Naive thymus-derived CD8-positive, alpha-beta T cell (primary cell): ENCODE measurements at regions not wholly inside any gene's neighbourhood (a gene's known extent, or its start where the extent isn't known, plus 50 kb on each side); places are given as distances from the start of the nearest gene placed in this dataset.

Experiments
- ATAC-seq, 2 donors: fragments of 150-1000 bp; cut with Tn5 transposase in 1 of 2; sonication (Bioruptor Pico), chemical (Tn5 transposase) in 1 of 2; 1 replicate in 1 of 2; 2 replicates in 1 of 2; pipeline ENCODE4 v1.10.0; 2021; ENCODE audit warnings: mild to moderate bottlenecking in 2 of 2, moderate library complexity in 2 of 2
- POLR2A ChIA-PET: fragments of 350-600 bp; sonication (Branson Sonifier 250); formaldehyde crosslinking; loops from one replicate; lab custom pipeline; 2021; ENCODE audit warnings: antibody characterized with exemption; lab: Charles Lee
- DNase-seq, 10 donors: peaks; one replicate each; pipeline versions ENCODE4 v3.0.0 to v3.0.0-alpha.2; 2020 to 2022
- H3K27ac Mint-ChIP-seq, 10 donors: one replicate each; pipeline ENCODE4 v1.8.0; 2020 to 2022; ENCODE audit warnings: mild to moderate bottlenecking in 10 of 10, mixed read lengths in 10 of 10, moderate library complexity in 4 of 10, inconsistent platforms in 1 of 10
- H3K27me3 Mint-ChIP-seq, 5 donors: one replicate each; pipeline ENCODE4 v1.8.0; 2021 to 2022; ENCODE audit warnings: mixed read lengths in 5 of 5
- H3K36me3 Mint-ChIP-seq, 3 donors: one replicate each; pipeline ENCODE4 v1.8.0; 2020 to 2022; ENCODE audit warnings: mixed read lengths in 3 of 3, mild to moderate bottlenecking in 2 of 3, inconsistent platforms in 1 of 3
- H3K4me1 Mint-ChIP-seq, 4 donors: one replicate each; pipeline ENCODE4 v1.8.0; 2021 to 2022; ENCODE audit warnings: mixed read lengths in 4 of 4
- H3K4me3 Mint-ChIP-seq, 10 donors: one replicate each; pipeline ENCODE4 v1.8.0; 2020 to 2022; ENCODE audit warnings: mild to moderate bottlenecking in 10 of 10, mixed read lengths in 10 of 10, moderate library complexity in 6 of 10, inconsistent platforms in 1 of 10
- H3K9me3 Mint-ChIP-seq, 9 donors: one replicate each; pipeline ENCODE4 v1.8.0; 2020 to 2022; ENCODE audit warnings: mixed read lengths in 9 of 9, mild to moderate bottlenecking in 3 of 9, inconsistent platforms in 1 of 9, moderate library complexity in 1 of 9

DNA sequence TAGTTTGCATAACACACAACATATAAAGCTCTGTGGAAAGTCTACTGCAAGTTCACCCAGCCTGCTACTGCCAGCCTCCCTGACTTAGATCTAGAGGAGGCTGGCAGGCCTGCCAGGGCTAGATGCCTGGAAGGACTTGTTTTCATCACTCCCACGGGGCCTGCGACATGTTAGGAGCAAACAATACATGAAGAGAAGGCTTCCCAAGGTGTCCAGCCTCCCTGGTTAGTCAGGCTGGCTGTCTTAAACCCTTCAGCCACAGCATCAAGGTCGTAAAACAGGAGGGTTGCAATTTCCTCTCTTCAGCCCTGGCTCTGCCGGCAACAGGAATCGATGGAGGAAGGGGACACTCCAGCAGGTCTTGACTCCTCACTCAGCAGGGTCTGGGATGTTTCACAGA lies 104.5 kb downstream of the NGF start:
- no peaks in the 10 kb centered on the region for H3K9me3 Mint-ChIP-seq
- H3K4me1 Mint-ChIP-seq, result no peaks in the 10 kb centered on the region
- ATAC-seq (no peak), DNase-seq (no peak)
- POLR2A ChIA-PET, result no interaction called here
- no peak overlapping the region for H3K4me3 Mint-ChIP-seq
- H3K36me3 Mint-ChIP-seq, result no peaks in the 10 kb centered on the region
- H3K27ac Mint-ChIP-seq, result no peak overlapping the region
- H3K27me3 Mint-ChIP-seq, result peaks cover 2 to 16% (median 4%) of the 10 kb centered on the region in 5 donors

DNA sequence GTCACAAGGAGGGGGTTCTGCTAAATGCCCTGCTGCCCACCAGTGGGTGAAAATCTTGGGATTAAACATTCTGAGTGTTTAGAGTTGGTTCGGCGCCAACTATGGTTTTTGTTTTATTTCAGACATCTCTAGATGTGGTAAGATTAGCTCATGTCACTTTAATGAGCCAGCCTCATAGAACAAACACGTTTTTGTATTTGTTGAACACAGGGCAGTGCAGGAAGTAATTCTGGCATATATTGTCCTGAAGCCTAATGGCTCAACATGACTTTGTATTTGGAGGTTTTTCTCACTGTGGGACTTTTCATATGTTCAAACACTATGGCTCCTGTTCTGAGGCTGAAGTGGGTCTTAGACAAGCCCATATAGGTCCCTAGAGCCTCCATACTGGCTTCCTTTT lies 107.8 kb downstream of the NGF start:
- no peaks in the 10 kb centered on the region for H3K36me3 Mint-ChIP-seq
- H3K27ac Mint-ChIP-seq, result no peak overlapping the region
- no peaks in the 10 kb centered on the region for H3K9me3 Mint-ChIP-seq
- H3K27me3 Mint-ChIP-seq, result peaks cover 0 to 4% (median 0%) of the 10 kb centered on the region in 5 donors
- POLR2A ChIA-PET, result no interaction called here
- ATAC-seq, result no peak
- no peaks in the 10 kb centered on the region for H3K4me1 Mint-ChIP-seq
- H3K4me3 Mint-ChIP-seq, result no peak overlapping the region
- DNase-seq, result no peak

DNA sequence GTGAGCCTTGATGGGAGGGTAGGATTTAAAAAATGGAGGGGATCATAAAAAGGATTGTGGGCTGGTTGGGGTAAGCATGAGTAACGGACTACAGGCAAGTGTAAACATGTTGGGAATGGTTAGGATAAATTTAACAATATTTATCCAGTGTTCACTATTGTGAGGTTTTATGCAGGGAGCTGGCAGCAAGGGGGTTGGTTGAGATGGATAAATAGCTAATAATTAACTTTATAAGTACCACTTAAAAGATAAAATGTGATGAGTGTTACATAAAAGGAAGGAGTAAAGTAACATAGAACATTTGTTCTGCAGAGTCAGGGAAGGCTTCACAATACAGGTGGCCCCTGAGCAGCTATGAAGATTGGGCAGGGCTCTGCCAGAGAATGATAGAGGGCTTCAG lies 109.0 kb downstream of the NGF start:
- H3K27ac Mint-ChIP-seq, result no peak overlapping the region
- H3K4me3 Mint-ChIP-seq, result no peak overlapping the region
- DNase-seq (no peak), ATAC-seq (no peak)
- POLR2A ChIA-PET, result no interaction called here
- no peaks in the 10 kb centered on the region for H3K4me1 Mint-ChIP-seq
- no peaks in the 10 kb centered on the region for H3K9me3 Mint-ChIP-seq
- peaks cover 0 to 4% (median 2%) of the 10 kb centered on the region in 5 donors for H3K27me3 Mint-ChIP-seq
- no peaks in the 10 kb centered on the region for H3K36me3 Mint-ChIP-seq

DNA sequence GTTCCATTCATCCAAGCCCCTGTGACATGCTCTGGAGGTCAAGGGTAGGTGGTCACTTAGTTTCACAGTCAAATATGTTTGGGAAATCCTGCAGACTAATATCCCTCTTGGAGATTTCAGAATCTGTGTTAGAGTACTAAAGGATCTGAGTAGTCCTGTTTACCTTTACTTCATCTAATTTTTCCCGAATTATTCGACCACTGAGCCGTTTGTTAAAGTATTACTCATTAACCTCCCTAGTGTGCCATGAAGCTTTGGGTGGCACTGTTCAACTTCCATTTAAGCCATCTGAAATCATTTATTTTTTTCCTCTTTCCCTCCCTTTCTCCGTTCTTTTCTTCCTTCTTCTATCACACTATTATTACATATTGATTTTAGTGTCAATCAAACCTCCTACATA lies 109.9 kb downstream of the NGF start:
- Mint-ChIP-seq H3K27me3 (peaks cover 2 to 9% (median 4%) of the 10 kb centered on the region in 5 donors), H3K4me1 (no peaks in the 10 kb centered on the region), H3K36me3 (no peaks in the 10 kb centered on the region), H3K4me3 (no peak overlapping the region), H3K27ac (no peak overlapping the region), H3K9me3 (no peaks in the 10 kb centered on the region)
- DNase-seq (no peak), ATAC-seq (no peak)
- POLR2A ChIA-PET, result no interaction called here

DNA sequence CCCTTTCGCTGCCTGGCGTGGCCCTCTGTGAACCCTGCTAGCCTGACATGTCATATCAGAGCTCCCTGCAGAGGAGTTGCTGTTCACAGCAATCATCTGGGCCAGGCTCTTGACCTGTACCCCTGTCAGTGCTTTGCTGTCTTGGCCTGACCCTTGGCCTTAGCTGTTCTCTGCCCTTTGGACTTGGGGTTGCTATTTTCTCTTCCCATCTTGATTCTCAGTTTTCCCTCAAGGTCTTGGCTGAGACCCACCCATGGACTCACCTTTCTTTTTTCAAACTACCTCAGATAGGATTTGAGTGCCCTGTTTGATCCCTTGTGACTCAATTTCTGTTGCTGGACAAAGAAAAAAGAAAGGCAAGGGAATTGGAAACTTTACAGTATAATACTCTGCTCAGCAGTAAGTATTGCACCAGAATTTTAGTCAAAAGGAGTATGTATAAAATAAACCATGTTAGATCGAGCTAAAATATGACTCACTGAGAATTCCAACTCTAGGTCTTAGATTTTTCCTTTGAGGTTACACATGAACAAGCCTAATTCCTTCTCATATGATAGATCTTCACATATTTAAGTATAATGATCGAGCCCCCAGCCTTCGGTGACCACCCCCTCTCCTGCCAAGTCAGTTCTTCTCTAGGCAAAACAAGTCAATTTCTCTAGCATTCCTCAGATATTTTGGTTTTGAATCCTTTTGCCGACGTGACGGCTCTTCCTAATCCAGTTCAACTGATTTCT lies 110.5 kb downstream of the NGF start:
- Mint-ChIP-seq H3K27me3 (peaks cover 2 to 13% (median 4%) of the 10 kb centered on the region in 5 donors), H3K4me1 (no peaks in the 10 kb centered on the region), H3K9me3 (no peaks in the 10 kb centered on the region), H3K27ac (no peak overlapping the region), H3K36me3 (no peaks in the 10 kb centered on the region), H3K4me3 (no peak overlapping the region)
- no peak for DNase-seq
- POLR2A ChIA-PET, result no interaction called here
- no peak for ATAC-seq

DNA sequence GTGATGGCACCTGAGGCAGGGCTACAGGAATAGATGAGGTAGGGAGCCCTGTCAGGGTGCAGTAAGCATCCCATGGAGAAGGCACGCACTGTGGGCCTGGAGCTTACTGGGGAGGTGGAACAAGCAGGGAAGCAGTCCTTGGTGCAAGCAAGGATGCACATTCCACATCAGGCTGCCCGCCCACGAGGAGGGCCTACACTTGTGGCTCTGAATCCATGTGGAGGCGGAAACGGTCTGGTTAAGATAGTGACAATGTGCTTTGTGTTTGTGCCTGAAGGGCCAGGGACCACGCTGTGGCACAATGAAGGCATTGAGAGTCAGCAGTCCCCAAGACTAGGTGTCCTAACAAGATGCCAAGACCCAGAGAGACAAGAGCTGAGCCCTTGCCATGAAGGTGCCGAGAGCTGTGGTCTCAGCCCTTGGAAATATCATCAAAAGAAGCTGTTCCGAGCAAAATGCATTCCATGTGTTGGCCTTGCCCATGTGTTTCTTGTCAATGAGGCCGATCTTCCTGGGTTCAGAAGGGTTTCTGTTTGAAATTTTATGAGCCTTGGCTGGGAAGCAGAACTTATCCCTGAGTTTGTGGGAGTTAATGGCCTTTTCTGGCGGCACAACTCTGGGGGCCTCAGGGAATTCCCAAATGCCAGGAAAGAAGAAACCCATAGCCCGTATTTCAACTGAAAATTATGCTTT lies 111.9 kb downstream of the NGF start:
- Mint-ChIP-seq H3K4me1 (no peaks in the 10 kb centered on the region), H3K27ac (no peak overlapping the region), H3K27me3 (peaks cover 2 to 13% (median 4%) of the 10 kb centered on the region in 5 donors), H3K9me3 (no peaks in the 10 kb centered on the region), H3K4me3 (no peak overlapping the region), H3K36me3 (no peaks in the 10 kb centered on the region)
- ATAC-seq, result no peak
- DNase-seq, result no peak
- POLR2A ChIA-PET, result no interaction called here

DNA sequence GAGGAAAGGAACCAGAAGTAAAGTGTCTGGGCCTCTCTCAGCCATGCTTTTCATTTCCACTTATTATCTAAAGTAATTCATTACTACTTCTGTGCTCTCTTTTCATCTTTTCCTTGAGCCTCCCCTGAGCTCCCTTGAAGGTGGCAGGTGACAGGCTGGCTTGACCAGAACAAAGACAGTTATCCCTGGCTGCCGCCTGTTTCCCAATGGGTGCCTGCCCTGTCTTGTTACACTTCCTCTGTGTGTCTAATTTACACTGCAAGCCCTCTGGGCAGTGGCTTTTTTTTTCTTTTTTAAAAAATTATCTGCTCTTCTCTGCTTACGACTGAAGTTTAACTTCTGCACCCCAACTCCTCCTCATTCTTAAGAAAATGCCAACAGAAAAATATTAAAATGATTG lies 113.4 kb downstream of the NGF start:
- Mint-ChIP-seq H3K27me3 (peaks cover 2 to 19% (median 6%) of the 10 kb centered on the region in 5 donors), H3K9me3 (no peaks in the 10 kb centered on the region), H3K36me3 (no peaks in the 10 kb centered on the region), H3K4me3 (no peak overlapping the region), H3K4me1 (no peaks in the 10 kb centered on the region), H3K27ac (no peak overlapping the region)
- ATAC-seq (no peak), DNase-seq (no peak)
- POLR2A ChIA-PET, result no interaction called here

DNA sequence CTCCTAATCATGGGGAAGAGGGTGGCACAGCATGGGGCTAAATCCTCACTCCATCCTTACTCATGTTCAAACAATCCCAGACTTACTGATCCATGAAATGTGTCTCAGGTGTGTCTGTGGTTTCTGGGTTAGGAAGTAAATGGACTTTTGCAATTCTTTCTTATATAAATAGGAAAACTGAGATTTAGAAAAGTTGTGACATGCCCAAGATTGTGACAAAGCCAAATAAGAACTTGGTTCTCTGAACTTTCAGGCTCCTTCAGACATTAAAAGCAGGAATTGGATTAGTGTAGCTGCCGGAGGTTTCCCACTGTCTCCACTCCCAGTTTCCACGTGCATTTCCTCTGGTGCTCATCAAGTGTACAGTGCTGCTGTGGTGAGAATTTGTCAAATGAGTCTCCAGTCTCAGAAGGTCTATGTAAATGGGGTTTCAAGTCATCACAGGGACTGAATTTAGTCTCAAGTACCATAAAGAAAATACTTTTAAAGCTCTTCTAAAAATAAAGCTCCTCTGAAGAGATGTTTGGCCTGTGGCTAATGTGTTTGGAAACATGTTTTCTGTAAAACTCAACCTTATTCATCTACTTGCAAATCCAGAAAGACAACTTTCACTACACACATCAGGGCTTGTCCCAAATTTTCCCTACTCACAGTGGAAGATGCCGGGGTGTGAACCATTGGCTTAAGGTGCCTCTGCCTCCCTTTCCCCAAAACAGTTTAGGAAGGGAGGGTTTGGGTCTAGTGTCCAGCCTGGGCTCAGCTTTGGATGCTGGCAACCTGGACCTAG lies 115.2 kb downstream of the NGF start:
- Mint-ChIP-seq H3K4me1 (no peaks in the 10 kb centered on the region), H3K4me3 (no peak overlapping the region), H3K36me3 (no peaks in the 10 kb centered on the region), H3K27me3 (peaks cover 6 to 33% (median 12%) of the 10 kb centered on the region in 5 donors), H3K9me3 (no peaks in the 10 kb centered on the region), H3K27ac (no peak overlapping the region)
- no peak for DNase-seq
- no peak for ATAC-seq
- POLR2A ChIA-PET, result no interaction called here

DNA sequence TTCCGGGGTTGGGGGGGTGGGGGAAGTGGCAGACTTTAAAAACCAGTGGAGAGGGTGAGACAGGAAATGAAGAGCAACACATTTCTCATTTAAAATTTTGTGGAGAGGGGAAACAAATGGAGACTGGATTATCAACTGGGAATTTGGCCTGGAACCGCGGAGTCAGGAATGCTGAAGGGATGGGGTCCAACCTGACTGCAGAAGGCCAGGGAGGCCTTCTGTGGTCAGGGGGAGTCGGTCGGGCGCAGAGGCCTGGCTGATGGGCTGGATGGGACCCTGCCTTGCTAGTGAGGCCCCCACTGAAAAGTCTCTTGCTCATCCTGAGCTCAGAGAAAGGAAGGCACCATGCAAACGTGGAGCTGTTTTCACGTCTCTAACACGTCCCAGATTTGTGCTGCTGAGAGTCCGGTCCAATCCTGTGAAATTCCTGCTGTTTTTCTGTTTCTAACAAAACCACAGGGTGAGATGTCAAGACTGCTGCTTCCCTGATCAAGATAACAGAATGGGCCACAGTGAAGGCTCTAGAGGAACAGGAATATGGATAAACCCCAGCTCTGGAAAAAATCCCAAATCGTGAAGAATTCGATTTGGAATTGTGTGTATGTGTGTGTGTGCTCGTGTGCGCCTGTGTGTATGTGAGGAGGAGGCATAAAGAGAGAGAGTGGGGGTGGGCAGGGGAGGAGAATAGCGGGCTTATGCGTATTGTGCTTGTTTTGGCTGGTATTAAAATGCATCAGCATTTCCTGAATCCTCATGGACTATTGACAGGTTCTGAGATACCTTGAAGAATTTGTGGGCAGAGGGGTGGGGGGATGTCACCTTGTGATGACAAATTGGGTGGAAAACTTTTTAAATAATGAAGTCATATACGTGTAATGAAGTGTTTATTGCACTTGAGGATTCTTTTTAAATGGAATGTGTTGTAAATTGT lies 117.4 kb downstream of the NGF start:
- Mint-ChIP-seq H3K36me3 (no peaks in the 10 kb centered on the region), H3K4me1 (no peaks in the 10 kb centered on the region), H3K27me3 (peaks cover 9 to 55% (median 15%) of the 10 kb centered on the region in 5 donors), H3K27ac (no peak overlapping the region), H3K4me3 (no peak overlapping the region), H3K9me3 (no peaks in the 10 kb centered on the region)
- DNase-seq (no peak), ATAC-seq (no peak)
- POLR2A ChIA-PET, result no interaction called here

DNA sequence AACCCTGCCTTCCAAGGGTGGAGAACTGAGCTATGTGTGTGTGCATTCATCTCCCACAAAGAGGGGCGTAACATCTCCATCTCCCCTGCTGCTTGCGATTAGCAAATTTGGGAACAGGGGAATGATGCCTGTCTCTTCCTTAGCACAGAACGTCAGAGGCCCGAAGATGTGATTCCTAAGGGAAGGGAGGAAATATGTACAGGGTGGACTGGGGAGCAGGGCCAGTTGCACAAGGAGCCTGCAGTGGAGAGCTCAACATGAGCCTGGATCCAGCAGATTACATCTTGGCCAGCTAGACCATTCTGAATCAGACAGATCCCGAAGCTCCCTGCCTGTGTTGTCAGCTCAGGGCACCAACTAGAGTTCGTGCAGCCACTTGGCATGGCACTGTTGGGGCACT lies 118.1 kb downstream of the NGF start:
- Mint-ChIP-seq H3K27me3 (peaks cover 9 to 57% (median 15%) of the 10 kb centered on the region in 5 donors), H3K4me1 (no peaks in the 10 kb centered on the region), H3K36me3 (no peaks in the 10 kb centered on the region), H3K4me3 (no peak overlapping the region), H3K27ac (no peak overlapping the region), H3K9me3 (no peaks in the 10 kb centered on the region)
- POLR2A ChIA-PET, result no interaction called here
- DNase-seq (no peak), ATAC-seq (no peak)

DNA sequence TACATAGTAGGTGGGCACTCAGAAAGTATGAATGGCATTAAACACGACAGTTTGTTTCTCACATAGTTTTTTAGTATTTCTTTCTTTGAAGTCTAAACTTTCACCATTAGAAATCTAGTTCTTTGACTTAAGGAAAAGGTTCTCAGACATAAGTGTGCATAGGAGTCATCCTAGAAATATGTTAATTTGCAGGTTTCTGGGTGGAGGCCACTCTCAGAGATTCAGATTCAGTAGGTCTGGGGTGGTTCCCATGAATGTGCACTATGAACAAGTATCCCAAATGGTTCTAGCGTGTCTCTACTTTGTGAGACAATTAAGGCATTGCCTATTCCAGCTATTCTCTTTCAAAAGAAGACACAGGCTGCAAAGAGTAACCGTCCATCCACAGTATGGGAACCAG lies 119.3 kb downstream of the NGF start:
- ATAC-seq (no peak), DNase-seq (no peak)
- H3K4me3 Mint-ChIP-seq, result no peak overlapping the region
- H3K27ac Mint-ChIP-seq, result no peak overlapping the region
- H3K9me3 Mint-ChIP-seq, result no peaks in the 10 kb centered on the region
- H3K36me3 Mint-ChIP-seq, result no peaks in the 10 kb centered on the region
- H3K4me1 Mint-ChIP-seq, result no peaks in the 10 kb centered on the region
- peaks cover 7 to 54% (median 15%) of the 10 kb centered on the region in 5 donors for H3K27me3 Mint-ChIP-seq
- POLR2A ChIA-PET, result no interaction called here

DNA sequence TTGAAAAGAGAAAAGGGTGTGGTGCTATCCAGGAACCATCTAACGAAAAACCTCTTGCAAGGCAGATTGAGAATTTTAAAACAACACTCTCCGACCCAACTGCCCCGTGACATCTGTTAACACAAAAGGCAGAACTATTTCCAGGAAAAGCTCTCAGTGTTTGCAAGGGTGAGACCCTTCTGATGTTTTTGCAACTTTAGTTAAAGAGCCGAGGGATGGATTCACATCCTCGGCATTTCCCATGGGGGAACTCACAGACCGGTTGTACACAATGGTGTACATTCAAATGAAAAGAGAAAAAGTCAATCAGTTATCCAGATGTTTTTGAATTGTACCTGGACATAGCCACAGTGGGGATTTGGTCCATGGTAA lies 120.0 kb downstream of the NGF start:
- Mint-ChIP-seq H3K4me1 (no peaks in the 10 kb centered on the region), H3K9me3 (no peaks in the 10 kb centered on the region), H3K4me3 (no peak overlapping the region), H3K27me3 (peaks cover 7 to 47% (median 18%) of the 10 kb centered on the region in 5 donors), H3K27ac (no peak overlapping the region), H3K36me3 (no peaks in the 10 kb centered on the region)
- DNase-seq (no peak), ATAC-seq (no peak)
- POLR2A ChIA-PET, result no interaction called here
